GM19023 (cell line): ENCODE measurements at regions not wholly inside any gene's neighbourhood (a gene's known extent, or its start where the extent isn't known, plus 50 kb on each side); places are given as distances from the start of the nearest gene placed in this dataset.
"Not testable (repeated sequence)": the region's sequence is repeated elsewhere in the genome, so short reads cannot be mapped to it uniquely, and the experiment has no call there.

Experiments
- ATAC-seq: cut with Tn5 transposase; IDR thresholded peaks from one replicate; pipeline ENCODE4 v1.9.1; 2021; ENCODE audit warnings: mild to moderate bottlenecking, moderate library complexity; ENCODE audit not compliant: unreplicated experiment

GRCh38 chr10:30560326-30560725 lies 69.2 kb downstream of the LYZL2 start:
- ATAC-seq: no peak

GRCh38 chr10:30559180-30559579 lies 70.4 kb downstream of the LYZL2 start:
- no peak for ATAC-seq

- no peak for ATAC-seq
Measured at GRCh38 chr10:30558411-30558810, 71.1 kb downstream of the LYZL2 start.

- no peak for ATAC-seq
Measured at GRCh38 chr10:30557884-30558283, 71.7 kb downstream of the LYZL2 start.

- ATAC-seq: no peak
Measured at GRCh38 chr10:30556189-30556588, 73.4 kb downstream of the LYZL2 start.

- ATAC-seq: no peak
Measured at GRCh38 chr10:30555465-30555864, 74.1 kb downstream of the LYZL2 start.

GRCh38 chr10:30554440-30554825 lies 75.1 kb downstream of the LYZL2 start:
- ATAC-seq: no peak

- no peak for ATAC-seq
Measured at GRCh38 chr10:30553626-30554439, 75.7 kb downstream of the LYZL2 start.

- no peak for ATAC-seq
Measured at GRCh38 chr10:30553018-30553625, 76.4 kb downstream of the LYZL2 start.

- ATAC-seq: no peak
Measured at GRCh38 chr10:30550967-30551815, 78.4 kb downstream of the LYZL2 start.

GRCh38 chr10:30549134-30549687 lies 80.3 kb downstream of the LYZL2 start:
- not testable (repeated sequence) for ATAC-seq

GRCh38 chr10:30546511-30546910 lies 83.0 kb downstream of the LYZL2 start:
- no peak for ATAC-seq

- ATAC-seq: peak; percentile 38
Measured at GRCh38 chr10:30542895-30543288, 86.7 kb downstream of the LYZL2 start.

- peak; percentile 40 for ATAC-seq
Measured at GRCh38 chr10:30542001-30542894, 87.3 kb downstream of the LYZL2 start.

GRCh38 chr10:30540276-30540675 lies 89.3 kb downstream of the LYZL2 start:
- no peak for ATAC-seq

- ATAC-seq: no peak
Measured at GRCh38 chr10:30538086-30538485, 91.5 kb downstream of the LYZL2 start.

GRCh38 chr10:30537586-30537985 lies 92.0 kb downstream of the LYZL2 start:
- no peak for ATAC-seq

GRCh38 chr10:30537158-30537557 lies 92.4 kb downstream of the LYZL2 start:
- not testable (repeated sequence) for ATAC-seq

- no peak for ATAC-seq
Measured at GRCh38 chr10:30536578-30536977, 93.0 kb downstream of the LYZL2 start.

GRCh38 chr10:30535677-30536076 lies 93.9 kb downstream of the LYZL2 start:
- ATAC-seq: no peak
